ENCODE measurements at regions not wholly inside any gene's neighbourhood (a gene's known extent, or its start where the extent isn't known, plus 50 kb on each side); places are given as distances from the start of the nearest gene placed in this dataset.

DNA sequence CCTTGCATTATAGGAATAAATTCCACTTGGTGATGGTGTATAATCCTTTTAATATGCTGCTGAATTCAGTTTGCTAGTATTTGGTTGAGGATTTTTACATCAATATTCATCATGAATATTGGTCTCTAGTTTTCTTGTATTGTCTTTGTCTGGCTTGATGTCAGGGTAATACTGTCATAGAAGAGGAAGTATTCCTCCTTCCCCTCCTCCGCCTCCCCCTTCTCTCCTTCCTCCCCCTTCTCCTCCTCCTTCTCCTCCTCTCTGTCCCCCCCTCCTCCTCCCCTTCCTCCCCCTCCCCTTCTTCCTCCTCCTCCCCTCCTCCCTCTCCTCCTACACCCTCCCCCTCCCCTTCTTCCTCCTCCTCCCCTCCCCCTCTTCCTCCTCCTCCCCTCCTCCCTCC lies 65.8 kb downstream of the RGS12 start:
- H3K27ac ChIP-seq: no peak overlapping the region
- H3K4me1 ChIP-seq: no peaks in the 10 kb centered on the region
- WGBS, 2 donors (ENCODE audit: low coverage in 1 of 2): 63 to 100% methylated on average over 1 of the region's 1 CpG
- H3K4me3 ChIP-seq: no peak overlapping the region
- H3K36me3 ChIP-seq: no peaks in the 10 kb centered on the region
- H3K27me3 ChIP-seq: no peaks in the 10 kb centered on the region
- ATAC-seq: no peak
- TF ChIP-seq POLR2A (IDR thresholded peaks at IDR 0.05): no peak
- H3K9me3 ChIP-seq: no peaks in the 10 kb centered on the region

DNA sequence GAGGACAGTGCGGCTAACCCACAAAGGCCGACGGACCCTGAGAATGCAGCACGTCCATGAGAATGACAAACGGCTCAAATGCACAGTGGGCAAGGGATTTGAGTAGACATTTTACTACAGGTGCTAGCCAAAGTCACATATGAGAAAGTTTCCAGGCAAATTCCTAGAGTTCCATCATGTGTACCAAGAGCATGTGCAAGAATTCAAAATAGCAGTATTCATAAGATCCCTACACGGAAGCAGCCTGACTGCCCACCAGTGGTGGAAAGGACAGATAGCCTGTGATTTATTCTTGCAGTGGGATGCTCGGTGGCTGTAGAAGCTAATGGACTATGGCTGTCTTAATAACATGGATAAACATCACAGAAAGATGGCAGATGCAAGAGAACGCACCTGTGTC lies 68.0 kb downstream of the RGS12 start:
- no peak for ATAC-seq
- H3K27me3 ChIP-seq: no peaks in the 10 kb centered on the region
- 93 to 94% methylated on average over 5 to 8 of the region's 8 CpGs for WGBS, 2 donors (ENCODE audit: low coverage in 1 of 2)

DNA sequence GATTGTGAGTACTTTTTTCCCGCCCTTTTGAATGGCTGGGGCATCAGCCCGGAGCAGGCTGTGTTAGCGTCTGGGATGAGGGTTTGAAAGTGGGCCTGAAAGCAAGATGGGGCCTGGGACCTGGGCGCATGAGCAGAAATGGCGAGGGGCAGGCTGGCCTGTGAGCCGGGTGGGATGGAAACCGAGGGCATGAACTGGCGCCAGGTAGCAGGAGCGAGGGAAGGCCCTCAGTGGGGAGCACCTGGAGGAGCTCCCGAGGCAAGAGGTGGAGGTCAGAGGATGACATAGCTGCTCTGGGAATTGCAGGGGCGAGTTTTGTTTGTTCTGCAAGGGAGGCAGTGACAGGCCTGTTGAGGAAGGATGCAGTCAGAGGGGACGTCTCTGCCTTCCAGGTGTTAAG lies 68.6 kb downstream of the RGS12 start:
- Histone ChIP-seq H3K4me1 (no peaks in the 10 kb centered on the region), H3K27me3 (no peaks in the 10 kb centered on the region), H3K27ac (no peak overlapping the region), H3K4me3 (no peak overlapping the region), H3K9me3 (no peaks in the 10 kb centered on the region), H3K36me3 (no peaks in the 10 kb centered on the region)
- 85 to 89% methylated on average over 6 to 12 of the region's 12 CpGs for WGBS, 2 donors (ENCODE audit: low coverage in 1 of 2)
- ATAC-seq: no peak
- TF ChIP-seq EP300 (IDR thresholded peaks at IDR 0.05): no peak
- TF ChIP-seq, protein P1, sequence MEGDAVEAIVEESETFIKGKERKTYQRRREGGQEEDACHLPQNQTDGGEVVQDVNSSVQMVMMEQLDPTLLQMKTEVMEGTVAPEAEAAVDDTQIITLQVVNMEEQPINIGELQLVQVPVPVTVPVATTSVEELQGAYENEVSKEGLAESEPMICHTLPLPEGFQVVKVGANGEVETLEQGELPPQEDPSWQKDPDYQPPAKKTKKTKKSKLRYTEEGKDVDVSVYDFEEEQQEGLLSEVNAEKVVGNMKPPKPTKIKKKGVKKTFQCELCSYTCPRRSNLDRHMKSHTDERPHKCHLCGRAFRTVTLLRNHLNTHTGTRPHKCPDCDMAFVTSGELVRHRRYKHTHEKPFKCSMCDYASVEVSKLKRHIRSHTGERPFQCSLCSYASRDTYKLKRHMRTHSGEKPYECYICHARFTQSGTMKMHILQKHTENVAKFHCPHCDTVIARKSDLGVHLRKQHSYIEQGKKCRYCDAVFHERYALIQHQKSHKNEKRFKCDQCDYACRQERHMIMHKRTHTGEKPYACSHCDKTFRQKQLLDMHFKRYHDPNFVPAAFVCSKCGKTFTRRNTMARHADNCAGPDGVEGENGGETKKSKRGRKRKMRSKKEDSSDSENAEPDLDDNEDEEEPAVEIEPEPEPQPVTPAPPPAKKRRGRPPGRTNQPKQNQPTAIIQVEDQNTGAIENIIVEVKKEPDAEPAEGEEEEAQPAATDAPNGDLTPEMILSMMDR (IDR thresholded peaks at IDR 0.05): no peak
- TF ChIP-seq POLR2AphosphoS5 (IDR thresholded peaks at IDR 0.05): no peak
- TF ChIP-seq POLR2A (IDR thresholded peaks at IDR 0.05): no peak

More for the DNA sequence above, 68.0 kb downstream of the RGS12 start:
- Histone ChIP-seq H3K9me3 (no peaks in the 10 kb centered on the region), H3K27ac (no peak overlapping the region), H3K4me3 (no peak overlapping the region), H3K36me3 (no peaks in the 10 kb centered on the region), H3K4me1 (no peaks in the 10 kb centered on the region)
- TF ChIP-seq, protein P1 (IDR thresholded peaks at IDR 0.05): no peak
- no peak for TF ChIP-seq POLR2A (IDR thresholded peaks at IDR 0.05)
- no peak for TF ChIP-seq POLR2AphosphoS5 (IDR thresholded peaks at IDR 0.05)
- TF ChIP-seq EP300 (IDR thresholded peaks at IDR 0.05): no peak

DNA sequence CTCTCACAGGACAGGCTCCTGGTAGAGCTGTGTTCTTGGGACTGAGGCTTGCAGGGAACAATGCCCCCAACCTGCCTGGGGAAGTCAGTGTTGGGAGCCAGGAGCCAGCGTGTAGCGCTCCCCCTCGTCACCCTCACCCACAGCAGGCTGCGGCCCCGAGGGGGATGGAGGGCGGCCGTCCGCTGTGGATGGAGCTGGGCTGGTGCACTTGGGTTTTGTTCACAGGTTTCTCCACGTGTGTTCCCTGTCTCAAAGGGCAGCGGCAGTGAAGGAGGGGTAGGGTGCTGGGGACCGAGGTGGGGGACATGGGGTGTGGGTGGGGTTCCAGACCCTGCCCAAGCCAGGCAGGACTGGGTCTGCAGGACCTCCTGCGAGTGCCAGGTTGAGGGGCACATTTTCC lies 69.1 kb downstream of the RGS12 start:
- Histone ChIP-seq H3K27ac (no peak overlapping the region), H3K4me3 (no peak overlapping the region), H3K9me3 (no peaks in the 10 kb centered on the region), H3K36me3 (no peaks in the 10 kb centered on the region), H3K27me3 (no peaks in the 10 kb centered on the region), H3K4me1 (no peaks in the 10 kb centered on the region)
- TF ChIP-seq POLR2A (IDR thresholded peaks at IDR 0.05) (no peak), POLR2AphosphoS5 (IDR thresholded peaks at IDR 0.05) (no peak), EP300 (IDR thresholded peaks at IDR 0.05) (no peak)
- TF ChIP-seq, protein P1 (IDR thresholded peaks at IDR 0.05): no peak
- 100% methylated on average over 5 of the region's 12 CpGs; no CpG with 5 or more reads in 1 of the 2 donors for WGBS, 2 donors (ENCODE audit: low coverage in 1 of 2)
- no peak for ATAC-seq

DNA sequence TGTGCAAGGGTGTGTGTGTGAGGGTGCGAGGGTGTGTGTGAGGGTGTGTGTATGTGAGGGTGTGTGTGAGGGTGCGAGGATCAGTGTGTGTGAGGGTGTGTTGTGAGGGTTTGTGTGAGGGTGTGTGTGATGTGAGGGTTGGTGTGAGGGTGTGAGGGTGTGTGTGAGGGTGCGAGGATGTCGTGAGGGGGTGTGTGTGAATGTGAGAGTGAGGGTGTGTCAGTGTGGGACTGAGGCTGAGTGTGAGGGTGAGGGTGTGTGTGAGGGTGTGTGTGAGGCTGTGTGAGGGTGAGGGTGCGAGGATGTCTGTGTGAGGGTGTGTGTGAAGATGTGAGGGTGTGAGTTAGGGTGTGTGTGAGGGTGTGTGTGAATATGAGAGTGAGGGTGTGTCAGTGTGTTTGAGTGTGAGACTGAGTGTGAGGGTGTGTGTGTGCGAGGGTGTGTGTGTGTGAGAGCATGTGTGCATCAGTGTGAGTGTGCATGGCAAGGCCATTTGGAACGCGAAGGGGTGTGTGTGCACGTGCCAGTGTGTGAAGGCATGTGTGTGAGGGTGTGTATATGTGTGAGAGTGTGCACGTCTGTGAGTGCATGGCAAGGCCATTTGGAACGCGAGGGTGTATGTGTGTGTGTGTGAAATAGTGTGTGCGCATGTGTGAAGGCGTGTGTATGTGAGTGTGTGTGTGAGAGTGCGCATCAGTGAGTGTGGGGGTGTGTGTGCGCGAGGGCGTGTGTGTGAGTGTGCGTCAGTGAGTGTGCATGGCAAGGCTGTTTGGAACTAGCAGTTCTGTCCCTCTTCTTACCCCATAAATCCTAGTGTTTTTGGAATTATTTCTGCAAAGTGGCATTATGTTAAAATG lies 69.8 kb downstream of the RGS12 start:
- TF ChIP-seq, protein P1 (IDR thresholded peaks at IDR 0.05): no peak
- TF ChIP-seq POLR2A (IDR thresholded peaks at IDR 0.05) (no peak), POLR2AphosphoS5 (IDR thresholded peaks at IDR 0.05) (no peak), EP300 (IDR thresholded peaks at IDR 0.05) (no peak)
- H3K36me3 ChIP-seq: no peaks in the 10 kb centered on the region
- no peak for ATAC-seq
- H3K4me3 ChIP-seq: no peak overlapping the region
- WGBS, 2 donors (ENCODE audit: low coverage in 1 of 2): 94 to 96% methylated on average over 18 to 19 of the region's 19 CpGs
- H3K27me3 ChIP-seq: no peaks in the 10 kb centered on the region
- no peaks in the 10 kb centered on the region for H3K4me1 ChIP-seq
- no peak overlapping the region for H3K27ac ChIP-seq
- H3K9me3 ChIP-seq: no peaks in the 10 kb centered on the region
